Testis (tissue), 2 donors: ENCODE measurements at regions not wholly inside any gene's neighbourhood (a gene's known extent, or its start where the extent isn't known, plus 50 kb on each side); places are given as distances from the start of the nearest gene placed in this dataset.

Source experiments
- CTCF ChIP-seq, 3 experiments: fragments of 450-650 bp in 2 of 3; fragments of 200-600 bp in 1 of 3; sonication (generic) in 1 of 3; IDR thresholded peaks; one replicate each; pipeline ENCODE4 v1.5.1; 2016 to 2019; ENCODE audit warnings: antibody characterized with exemption in 3 of 3, mild to moderate bottlenecking in 2 of 3, moderate library complexity in 1 of 3
- POLR2A ChIP-seq: fragments of 450-650 bp; IDR thresholded peaks from one replicate; pipeline ENCODE4 v1.6.1; 2017; ENCODE audit warnings: antibody characterized with exemption, mild to moderate bottlenecking, moderate library complexity

GRCh38 chr20:10774357-10774943 is 100.7 kb upstream of the JAG1 start:
- TF ChIP-seq POLR2A (no peak), CTCF (IDR thresholded peaks at IDR 0.05) (no peak)
